ENCODE measurements at regions not wholly inside any gene's neighbourhood (a gene's known extent, or its start where the extent isn't known, plus 50 kb on each side); places are given as distances from the start of the nearest gene placed in this dataset.

DNA sequence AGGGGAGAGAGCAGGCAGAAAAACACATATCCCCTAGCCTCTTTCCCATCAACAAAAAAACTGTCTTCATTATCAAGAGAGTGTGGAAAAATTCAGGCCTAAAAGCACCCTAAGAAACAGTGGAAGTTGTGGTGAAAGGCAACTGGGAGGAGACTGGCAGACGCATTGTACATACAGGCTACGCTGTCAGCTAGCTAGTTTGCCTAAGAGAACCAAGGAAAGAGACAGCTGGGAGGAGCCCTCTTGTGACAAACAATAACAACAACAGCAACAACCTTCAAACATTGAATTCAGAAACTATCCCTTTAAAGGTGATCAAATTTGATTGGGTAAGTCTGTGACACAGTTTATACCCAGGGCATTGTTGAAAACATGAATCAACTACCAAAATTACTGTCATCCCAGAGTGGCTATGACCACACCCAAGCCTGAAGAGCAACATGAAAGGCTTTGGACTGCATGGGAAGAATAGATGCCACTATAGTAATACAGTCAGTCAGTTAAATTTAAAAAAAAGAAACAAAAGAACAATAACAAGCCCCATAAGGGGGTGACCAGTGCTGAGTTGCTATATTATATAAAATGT, 88.9 kb upstream of the CRIM1 start:
- no peak for DNase-seq (ENCODE audit: extremely low read depth, low read depth)

DNA sequence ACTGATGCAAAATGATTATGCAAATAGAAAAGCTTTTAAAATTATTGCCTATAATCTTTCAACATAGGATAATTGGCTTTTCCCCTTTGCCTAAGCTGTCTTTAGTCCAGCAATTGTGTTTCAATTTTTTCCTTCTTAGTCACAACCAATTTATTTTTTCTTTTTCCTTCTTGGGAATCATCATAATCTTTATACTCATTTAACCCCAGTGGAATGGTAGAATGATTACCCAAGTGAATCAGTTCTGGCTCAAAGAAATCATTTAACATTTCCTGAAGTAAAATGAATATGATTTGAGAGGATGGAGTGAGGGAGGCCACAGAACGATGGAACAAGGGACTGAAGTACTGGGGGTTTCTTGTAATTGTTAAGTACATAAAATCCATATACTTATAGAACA, 93.0 kb upstream of the CRIM1 start:
- TF ChIP-seq, protein P1, sequence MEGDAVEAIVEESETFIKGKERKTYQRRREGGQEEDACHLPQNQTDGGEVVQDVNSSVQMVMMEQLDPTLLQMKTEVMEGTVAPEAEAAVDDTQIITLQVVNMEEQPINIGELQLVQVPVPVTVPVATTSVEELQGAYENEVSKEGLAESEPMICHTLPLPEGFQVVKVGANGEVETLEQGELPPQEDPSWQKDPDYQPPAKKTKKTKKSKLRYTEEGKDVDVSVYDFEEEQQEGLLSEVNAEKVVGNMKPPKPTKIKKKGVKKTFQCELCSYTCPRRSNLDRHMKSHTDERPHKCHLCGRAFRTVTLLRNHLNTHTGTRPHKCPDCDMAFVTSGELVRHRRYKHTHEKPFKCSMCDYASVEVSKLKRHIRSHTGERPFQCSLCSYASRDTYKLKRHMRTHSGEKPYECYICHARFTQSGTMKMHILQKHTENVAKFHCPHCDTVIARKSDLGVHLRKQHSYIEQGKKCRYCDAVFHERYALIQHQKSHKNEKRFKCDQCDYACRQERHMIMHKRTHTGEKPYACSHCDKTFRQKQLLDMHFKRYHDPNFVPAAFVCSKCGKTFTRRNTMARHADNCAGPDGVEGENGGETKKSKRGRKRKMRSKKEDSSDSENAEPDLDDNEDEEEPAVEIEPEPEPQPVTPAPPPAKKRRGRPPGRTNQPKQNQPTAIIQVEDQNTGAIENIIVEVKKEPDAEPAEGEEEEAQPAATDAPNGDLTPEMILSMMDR (IDR thresholded peaks at IDR 0.05; ENCODE audit: low read depth, low read length) = no peak
- no peak for DNase-seq (ENCODE audit: extremely low read depth, low read depth)

More for the DNA sequence above, 88.9 kb upstream of the CRIM1 start:
- TF ChIP-seq, protein P1 (IDR thresholded peaks at IDR 0.05; ENCODE audit: low read depth, low read length) = no peak

DNA sequence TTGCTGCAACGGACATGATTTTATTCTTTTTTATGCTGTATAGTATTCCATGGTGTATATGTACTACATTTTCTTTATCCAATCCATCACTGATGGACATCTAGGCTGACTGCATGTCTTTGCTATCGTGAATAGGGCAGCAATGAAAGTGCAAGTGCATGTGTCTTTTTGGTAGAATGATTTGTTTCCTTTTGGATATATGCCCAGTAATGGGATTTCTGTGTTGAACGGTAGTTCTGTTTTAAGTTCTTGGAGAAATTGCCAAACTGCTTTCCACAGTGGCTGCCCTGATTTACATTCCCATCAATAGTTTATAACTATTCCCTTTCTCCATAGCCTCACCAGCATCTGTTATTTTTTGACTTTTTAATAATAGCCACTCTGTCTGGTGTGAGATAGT, 99.7 kb upstream of the CRIM1 start:
- TF ChIP-seq, protein P1 (IDR thresholded peaks at IDR 0.05; ENCODE audit: low read depth, low read length) = no peak

DNA sequence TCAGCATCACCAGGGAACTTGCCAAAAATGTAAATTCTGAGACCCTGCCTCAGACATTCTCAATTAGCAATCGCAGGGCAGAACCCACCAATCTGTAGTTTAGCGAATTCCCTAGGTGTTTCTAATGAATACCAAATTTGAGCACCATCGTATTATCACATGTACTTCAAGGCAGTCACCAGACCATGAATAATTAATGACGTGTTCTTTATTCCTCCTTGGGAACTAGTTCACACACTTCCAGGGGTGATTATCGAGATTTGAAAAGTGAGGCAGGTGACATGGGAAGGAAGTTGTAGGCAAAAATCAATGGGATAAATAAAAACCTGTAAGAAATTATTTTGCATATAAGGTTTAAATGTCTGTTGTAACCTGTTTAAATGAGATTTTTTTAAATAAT, 102.5 kb upstream of the CRIM1 start:
- TF ChIP-seq, protein P1 (IDR thresholded peaks at IDR 0.05; ENCODE audit: low read depth, low read length) = no peak
- no peak for DNase-seq (ENCODE audit: extremely low read depth, low read depth)

More for the DNA sequence above, 99.7 kb upstream of the CRIM1 start:
- no peak for DNase-seq (ENCODE audit: extremely low read depth, low read depth)

DNA sequence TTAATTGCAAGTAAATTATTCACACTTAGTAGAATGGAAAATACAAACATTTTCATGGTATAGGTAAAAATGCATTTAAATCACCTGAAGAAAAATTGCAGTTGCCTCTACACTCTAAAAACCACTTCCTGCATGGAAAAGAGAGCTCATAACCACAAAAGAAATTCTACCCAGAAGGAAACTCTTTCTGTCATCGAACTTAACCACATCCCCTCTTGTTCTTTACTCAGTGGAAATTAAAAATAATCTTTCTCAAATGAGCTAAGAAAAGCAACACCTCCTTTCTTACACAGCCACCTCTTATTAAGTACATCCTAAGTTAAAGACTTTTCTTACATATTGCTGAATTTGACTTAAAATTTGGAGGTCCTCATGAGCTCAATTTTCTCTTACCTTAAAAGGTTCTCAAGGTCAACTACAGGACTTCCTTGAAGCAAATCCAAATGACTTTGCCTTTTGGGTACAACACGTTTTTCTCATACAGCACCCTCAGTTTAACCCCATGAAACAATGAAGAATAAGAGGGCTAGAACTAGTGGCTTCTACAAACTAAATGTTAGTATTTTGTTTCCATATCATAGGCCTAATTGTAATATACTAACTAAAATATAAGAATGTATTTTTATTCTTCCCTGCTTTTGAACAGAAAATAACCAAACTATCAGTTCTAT, 109.1 kb upstream of the CRIM1 start:
- TF ChIP-seq, protein P1 (IDR thresholded peaks at IDR 0.05; ENCODE audit: low read depth, low read length) = no peak
- no peak for DNase-seq (ENCODE audit: extremely low read depth, low read depth)

DNA sequence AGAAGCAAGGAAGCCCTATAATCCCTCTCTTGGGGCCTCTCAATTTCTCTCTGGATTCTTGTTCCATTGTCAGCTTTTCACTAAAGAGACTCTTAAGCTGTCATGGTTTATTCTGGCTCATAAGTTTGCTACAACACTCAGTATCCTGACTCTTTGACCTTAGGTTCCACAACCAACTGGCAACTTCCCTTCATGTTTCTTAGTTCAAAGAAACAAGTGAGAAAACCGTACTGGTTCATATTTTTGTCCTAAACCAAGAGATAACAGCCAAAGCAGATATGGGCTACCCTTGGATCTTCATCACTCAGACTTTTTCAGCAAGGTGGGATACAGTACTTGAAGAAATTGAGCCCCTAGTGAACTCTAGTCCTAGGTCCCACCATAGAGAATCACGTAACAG, 109.9 kb upstream of the CRIM1 start:
- TF ChIP-seq, protein P1 (IDR thresholded peaks at IDR 0.05; ENCODE audit: low read depth, low read length) = no peak

DNA sequence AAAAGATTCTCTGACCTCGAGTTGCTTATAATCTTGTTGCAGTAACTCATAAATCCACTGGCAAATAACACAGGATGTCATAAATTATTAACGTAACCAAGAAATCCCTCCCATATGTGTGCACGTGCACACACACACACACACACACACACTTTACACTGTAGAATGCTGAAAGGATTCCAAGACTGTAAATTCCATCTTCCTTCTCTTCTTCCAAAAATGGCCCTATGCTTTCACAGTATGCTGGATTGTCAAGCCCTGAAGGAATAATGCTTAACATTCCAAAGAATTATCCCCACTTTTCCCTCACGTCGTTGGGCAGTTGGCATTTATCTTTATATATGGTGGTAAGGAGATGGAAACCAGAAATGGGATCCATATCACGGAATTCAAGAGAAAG, 117.5 kb upstream of the CRIM1 start:
- DNase-seq (ENCODE audit: extremely low read depth, low read depth) = no peak
- TF ChIP-seq, protein P1 (IDR thresholded peaks at IDR 0.05; ENCODE audit: low read depth, low read length) = no peak

More for the DNA sequence above, 109.9 kb upstream of the CRIM1 start:
- DNase-seq (ENCODE audit: extremely low read depth, low read depth) = no peak
